Osteoblast (primary cell): ENCODE measurements at regions not wholly inside any gene's neighbourhood (a gene's known extent, or its start where the extent isn't known, plus 50 kb on each side); places are given as distances from the start of the nearest gene placed in this dataset.

Experiments used
- DNase-seq: peaks from one replicate; pipeline ENCODE4 v3.0.0; 2011; ENCODE audit warnings: low spot score, mixed read lengths; ENCODE audit not compliant: insufficient read length; ENCODE audit errors: missing footprints
- H2AFZ ChIP-seq: 2 replicates; pipeline ENCODE4 v1.6.0; 2011; ENCODE audit warnings: mild to moderate bottlenecking, low read length
- H3K27ac ChIP-seq: 2 replicates; pipeline ENCODE4 v1.5.1; 2011; ENCODE audit warnings: mild to moderate bottlenecking, low read depth, low read length, moderate library complexity
- H3K27me3 ChIP-seq: 2 replicates; pipeline ENCODE4 v1.6.0; 2012; ENCODE audit warnings: mild to moderate bottlenecking, control low read depth, inconsistent platforms, low read length, moderate library complexity; ENCODE audit not compliant: insufficient read depth
- H3K36me3 ChIP-seq: 2 replicates; pipeline ENCODE4 v1.5.1; 2011; ENCODE audit warnings: mild to moderate bottlenecking, low read length, control low read depth, moderate library complexity; ENCODE audit not compliant: insufficient read depth
- H3K4me1 ChIP-seq: 2 replicates; pipeline ENCODE4 v1.5.1; 2011; ENCODE audit warnings: mild to moderate bottlenecking, low read length, control low read depth, moderate library complexity; ENCODE audit not compliant: insufficient read depth
- H3K4me2 ChIP-seq: 2 replicates; pipeline ENCODE4 v1.6.0; 2011; ENCODE audit warnings: mild to moderate bottlenecking, low read length; ENCODE audit not compliant: insufficient read depth
- H3K4me3 ChIP-seq: fragments of 200-600 bp; sonication (generic); 3 replicates; pipeline ENCODE4 v1.5.1; 2012; ENCODE audit warnings: mild to moderate bottlenecking, low read length, inconsistent platforms; ENCODE audit not compliant: insufficient read depth
- H3K79me2 ChIP-seq: 2 replicates; pipeline ENCODE4 v1.6.0; 2012; ENCODE audit warnings: mild to moderate bottlenecking, low read length, control low read depth, inconsistent platforms; ENCODE audit not compliant: insufficient read depth
- H3K9me3 ChIP-seq: 2 replicates; pipeline ENCODE4 v1.5.1; 2011; ENCODE audit warnings: low read depth, low read length, control low read depth
- H4K20me1 ChIP-seq: 2 replicates; pipeline ENCODE4 v1.6.0; 2012; ENCODE audit warnings: mild to moderate bottlenecking, low read length, control low read depth; ENCODE audit not compliant: insufficient read depth
- CTCF ChIP-seq: IDR thresholded peaks from 2 replicates; pipeline ENCODE4 v1.5.1; 2011; ENCODE audit warnings: mild to moderate bottlenecking, low read depth, low read length, moderate library complexity; ENCODE audit errors: extremely low read depth

- no peaks in the 10 kb centered on the region for H3K27me3 ChIP-seq
- H3K9me3 ChIP-seq = no peaks in the 10 kb centered on the region
- no peak overlapping the region for H3K27ac ChIP-seq
- H3K4me3 ChIP-seq = no peak overlapping the region
- no peak for TF ChIP-seq CTCF
- no peak overlapping the region for H3K4me2 ChIP-seq
- no peak overlapping the region for H2AFZ ChIP-seq
- no peaks in the 10 kb centered on the region for H3K79me2 ChIP-seq
- DNase-seq = no peak
- H3K4me1 ChIP-seq = no peaks in the 10 kb centered on the region
- no peaks in the 10 kb centered on the region for H4K20me1 ChIP-seq
- H3K36me3 ChIP-seq = no peaks in the 10 kb centered on the region
Measured at GRCh38 chr6:65790666-65791065, 83.6 kb upstream of the EYS start.

- no peak overlapping the region for H3K27ac ChIP-seq
- H2AFZ ChIP-seq = no peak overlapping the region
- no peaks in the 10 kb centered on the region for H4K20me1 ChIP-seq
- TF ChIP-seq CTCF = no peak
- DNase-seq = peak; percentile 17
- H3K4me2 ChIP-seq = no peak overlapping the region
- H3K4me3 ChIP-seq = no peak overlapping the region
- H3K27me3 ChIP-seq = no peaks in the 10 kb centered on the region
- no peaks in the 10 kb centered on the region for H3K4me1 ChIP-seq
- no peaks in the 10 kb centered on the region for H3K79me2 ChIP-seq
- H3K9me3 ChIP-seq = no peaks in the 10 kb centered on the region
- H3K36me3 ChIP-seq = no peaks in the 10 kb centered on the region
Measured at GRCh38 chr6:65787787-65788186, 80.8 kb upstream of the EYS start.

- Histone ChIP-seq H4K20me1 (no peaks in the 10 kb centered on the region), H3K4me1 (no peaks in the 10 kb centered on the region), H2AFZ (no peak overlapping the region), H3K4me3 (no peak overlapping the region), H3K27me3 (no peaks in the 10 kb centered on the region), H3K4me2 (no peak overlapping the region), H3K9me3 (no peaks in the 10 kb centered on the region), H3K79me2 (no peaks in the 10 kb centered on the region), H3K36me3 (no peaks in the 10 kb centered on the region), H3K27ac (no peak overlapping the region)
- no peak for DNase-seq
- TF ChIP-seq CTCF = no peak
Measured at GRCh38 chr6:65786815-65787214, 79.8 kb upstream of the EYS start.

GRCh38 chr6:65780691-65781090 lies 73.7 kb upstream of the EYS start:
- Histone ChIP-seq H2AFZ (no peak overlapping the region), H3K4me1 (no peaks in the 10 kb centered on the region), H3K27ac (no peak overlapping the region), H3K79me2 (no peaks in the 10 kb centered on the region), H3K36me3 (no peaks in the 10 kb centered on the region), H3K9me3 (no peaks in the 10 kb centered on the region), H3K4me3 (no peak overlapping the region), H3K4me2 (no peak overlapping the region), H3K27me3 (no peaks in the 10 kb centered on the region), H4K20me1 (no peaks in the 10 kb centered on the region)
- DNase-seq = no peak
- TF ChIP-seq CTCF = no peak
